BJ (cell line): ENCODE measurements at regions not wholly inside any gene's neighbourhood (a gene's known extent, or its start where the extent isn't known, plus 50 kb on each side); places are given as distances from the start of the nearest gene placed in this dataset.

Source experiments
- CTCF ChIA-PET: fragments of 350-600 bp; formaldehyde crosslinking; extraction: SDS; loops from one replicate; lab custom pipeline; 2021; ENCODE audit warnings: antibody characterized with exemption, inconsistent platforms; lab: Yijun Ruan, JAX
- POLR2A ChIA-PET: fragments of 300-600 bp; sonication (Branson Sonifier 250); formaldehyde crosslinking; extraction: SDS; loops from one replicate; lab custom pipeline; 2021; ENCODE audit warnings: antibody characterized with exemption; lab: Charles Lee
- DNase-seq: peaks from one replicate; pipeline ENCODE4 v3.0.0-alpha.2; 2011; ENCODE audit warnings: low read depth
- H3K27me3 ChIP-seq: 2 replicates; pipeline ENCODE4 v1.6.0; 2011; ENCODE audit warnings: low read length; ENCODE audit not compliant: control insufficient read depth, insufficient read depth
- H3K36me3 ChIP-seq: 2 replicates; pipeline ENCODE4 v1.5.1; 2011; ENCODE audit warnings: low read length; ENCODE audit not compliant: control insufficient read depth, insufficient read depth
- H3K4me3 ChIP-seq: 2 replicates; pipeline ENCODE4 v1.5.1; 2011; ENCODE audit warnings: low read depth, mild to moderate bottlenecking, control low read depth, low read length
- CTCF ChIP-seq: IDR thresholded peaks from 2 replicates; pipeline ENCODE4 v1.5.1; 2011; ENCODE audit warnings: low read depth, mild to moderate bottlenecking, control low read depth, inconsistent platforms, low read length, moderate library complexity; ENCODE audit not compliant: insufficient read depth

GRCh38 chr6:71496722-71497033 is 208.1 kb downstream of the OGFRL1 start:
- H3K36me3 ChIP-seq = no peaks in the 10 kb centered on the region
- DNase-seq = no peak
- ChIA-PET CTCF (no interaction called here), POLR2A (no interaction called here)
- H3K4me3 ChIP-seq = no peak overlapping the region
- no peaks in the 10 kb centered on the region for H3K27me3 ChIP-seq
- no peak for TF ChIP-seq CTCF

GRCh38 chr6:71498638-71499037 is 210.0 kb downstream of the OGFRL1 start:
- no peaks in the 10 kb centered on the region for H3K36me3 ChIP-seq
- H3K27me3 ChIP-seq = no peaks in the 10 kb centered on the region
- POLR2A ChIA-PET = no interaction called here
- no peak overlapping the region for H3K4me3 ChIP-seq
- CTCF ChIA-PET = interaction anchor here (2.7 kb wide), 1 partner anchor 11 kb away, joined by 13 read pairs; no protein-coding TSS in a partner anchor
- no peak for TF ChIP-seq CTCF
- no peak for DNase-seq

DNA sequence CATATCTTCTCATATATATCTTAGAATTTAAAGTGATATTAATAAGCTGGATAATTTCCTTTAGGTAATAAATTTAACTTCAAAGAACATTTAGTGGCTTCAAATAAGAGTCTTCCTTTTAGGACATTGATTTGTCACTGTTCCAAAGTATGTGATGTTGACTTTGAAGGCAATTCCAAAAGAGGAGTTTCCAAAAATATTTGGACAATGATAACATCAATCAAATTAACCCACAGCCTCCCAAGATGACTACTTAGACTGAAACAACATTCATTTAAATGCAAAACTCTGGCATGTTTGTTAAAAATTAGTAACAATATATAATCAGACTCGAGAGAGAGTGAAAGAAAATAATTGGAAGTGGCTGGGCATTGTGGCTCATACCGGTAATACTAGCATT is 211.1 kb downstream of the OGFRL1 start:
- no peaks in the 10 kb centered on the region for H3K27me3 ChIP-seq
- DNase-seq = no peak
- POLR2A ChIA-PET = interaction anchor here (0.6 kb wide), 2 partner anchors 13 to 930 kb away, joined by 3 to 4 read pairs; no protein-coding TSS in a partner anchor
- no peak for TF ChIP-seq CTCF
- H3K4me3 ChIP-seq = no peak overlapping the region
- H3K36me3 ChIP-seq = no peaks in the 10 kb centered on the region
- CTCF ChIA-PET = interaction anchor here (1.6 to 2.7 kb wide), 2 partner anchors 9 to 10 kb away, joined by 4 to 13 read pairs; no protein-coding TSS in a partner anchor

- ChIA-PET CTCF (no interaction called here), POLR2A (no interaction called here)
- DNase-seq = no peak
- no peaks in the 10 kb centered on the region for H3K36me3 ChIP-seq
- no peak overlapping the region for H3K4me3 ChIP-seq
- H3K27me3 ChIP-seq = no peaks in the 10 kb centered on the region
- TF ChIP-seq CTCF = no peak
These were observed 213.6 kb downstream of the OGFRL1 start for GRCh38 chr6:71502168-71502567.

- DNase-seq = no peak
- no peaks in the 10 kb centered on the region for H3K36me3 ChIP-seq
- TF ChIP-seq CTCF = no peak
- no peak overlapping the region for H3K4me3 ChIP-seq
- ChIA-PET CTCF (no interaction called here), POLR2A (no interaction called here)
- H3K27me3 ChIP-seq = no peaks in the 10 kb centered on the region
These were observed 214.3 kb downstream of the OGFRL1 start for GRCh38 chr6:71502956-71503355.
